Glutamatergic neuron (in vitro differentiated cells): ENCODE measurements at regions not wholly inside any gene's neighbourhood (a gene's known extent, or its start where the extent isn't known, plus 50 kb on each side); places are given as distances from the start of the nearest gene placed in this dataset.

Experiments used
- DNase-seq: peaks from one replicate; pipeline ENCODE4 v3.0.0; 2022
- H3K27ac Mint-ChIP-seq: one replicate; pipeline ENCODE4 v1.8.0; 2020; ENCODE audit warnings: mild to moderate bottlenecking, mixed read lengths, inconsistent platforms; ENCODE audit not compliant: unreplicated experiment
- H3K27me3 Mint-ChIP-seq: one replicate; pipeline ENCODE4 v1.8.0; 2020; ENCODE audit warnings: mild to moderate bottlenecking, moderate library complexity, mixed read lengths, inconsistent platforms; ENCODE audit not compliant: unreplicated experiment
- H3K36me3 Mint-ChIP-seq: one replicate; pipeline ENCODE4 v1.8.0; 2020; ENCODE audit warnings: mild to moderate bottlenecking, mixed read lengths, inconsistent platforms; ENCODE audit not compliant: unreplicated experiment
- H3K4me1 Mint-ChIP-seq: one replicate; pipeline ENCODE4 v1.8.0; 2020; ENCODE audit warnings: mild to moderate bottlenecking, low read depth, mixed read lengths, inconsistent platforms; ENCODE audit not compliant: unreplicated experiment
- H3K4me3 Mint-ChIP-seq: one replicate; pipeline ENCODE4 v1.8.0; 2020; ENCODE audit warnings: mild to moderate bottlenecking, mixed read lengths, inconsistent platforms; ENCODE audit not compliant: unreplicated experiment
- H3K9me3 Mint-ChIP-seq: one replicate; pipeline ENCODE4 v1.8.0; 2020; ENCODE audit warnings: mild to moderate bottlenecking, moderate library complexity, mixed read lengths, inconsistent platforms; ENCODE audit not compliant: unreplicated experiment
- TF ChIP-seq, protein P1 (sequence below): fragments of 200-600 bp; sonication (generic); IDR thresholded peaks from one replicate; pipeline ENCODE4 v1.5.0; 2021; ENCODE audit not compliant: partially characterized antibody, unreplicated experiment

DNA sequence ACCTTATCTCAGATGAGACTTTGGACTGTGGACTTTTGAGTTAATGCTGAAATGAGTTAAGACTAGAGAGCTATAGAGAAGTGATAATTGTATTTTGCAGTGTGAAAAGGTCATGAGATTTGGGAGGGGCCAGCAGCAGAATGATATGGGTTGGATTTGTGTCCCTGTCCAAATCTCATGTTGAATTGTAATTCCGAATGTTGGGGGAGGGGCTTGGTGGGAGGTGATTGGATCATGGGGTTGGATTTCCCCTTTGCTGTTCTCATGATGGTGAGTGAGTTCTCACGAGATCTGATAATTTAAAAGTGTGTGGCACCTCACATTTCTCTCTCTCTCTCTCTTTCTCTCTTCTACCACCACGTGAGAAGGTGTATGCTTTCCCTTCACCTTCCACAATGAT, 777.8 kb upstream of the LUZP2 start:
- Mint-ChIP-seq H3K27ac (no peak overlapping the region), H3K4me1 (no peaks in the 10 kb centered on the region), H3K36me3 (no peaks in the 10 kb centered on the region), H3K9me3 (no peaks in the 10 kb centered on the region), H3K4me3 (no peak overlapping the region), H3K27me3 (no peaks in the 10 kb centered on the region)
- TF ChIP-seq, protein P1, sequence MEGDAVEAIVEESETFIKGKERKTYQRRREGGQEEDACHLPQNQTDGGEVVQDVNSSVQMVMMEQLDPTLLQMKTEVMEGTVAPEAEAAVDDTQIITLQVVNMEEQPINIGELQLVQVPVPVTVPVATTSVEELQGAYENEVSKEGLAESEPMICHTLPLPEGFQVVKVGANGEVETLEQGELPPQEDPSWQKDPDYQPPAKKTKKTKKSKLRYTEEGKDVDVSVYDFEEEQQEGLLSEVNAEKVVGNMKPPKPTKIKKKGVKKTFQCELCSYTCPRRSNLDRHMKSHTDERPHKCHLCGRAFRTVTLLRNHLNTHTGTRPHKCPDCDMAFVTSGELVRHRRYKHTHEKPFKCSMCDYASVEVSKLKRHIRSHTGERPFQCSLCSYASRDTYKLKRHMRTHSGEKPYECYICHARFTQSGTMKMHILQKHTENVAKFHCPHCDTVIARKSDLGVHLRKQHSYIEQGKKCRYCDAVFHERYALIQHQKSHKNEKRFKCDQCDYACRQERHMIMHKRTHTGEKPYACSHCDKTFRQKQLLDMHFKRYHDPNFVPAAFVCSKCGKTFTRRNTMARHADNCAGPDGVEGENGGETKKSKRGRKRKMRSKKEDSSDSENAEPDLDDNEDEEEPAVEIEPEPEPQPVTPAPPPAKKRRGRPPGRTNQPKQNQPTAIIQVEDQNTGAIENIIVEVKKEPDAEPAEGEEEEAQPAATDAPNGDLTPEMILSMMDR, result no peak
- no peak for DNase-seq

DNA sequence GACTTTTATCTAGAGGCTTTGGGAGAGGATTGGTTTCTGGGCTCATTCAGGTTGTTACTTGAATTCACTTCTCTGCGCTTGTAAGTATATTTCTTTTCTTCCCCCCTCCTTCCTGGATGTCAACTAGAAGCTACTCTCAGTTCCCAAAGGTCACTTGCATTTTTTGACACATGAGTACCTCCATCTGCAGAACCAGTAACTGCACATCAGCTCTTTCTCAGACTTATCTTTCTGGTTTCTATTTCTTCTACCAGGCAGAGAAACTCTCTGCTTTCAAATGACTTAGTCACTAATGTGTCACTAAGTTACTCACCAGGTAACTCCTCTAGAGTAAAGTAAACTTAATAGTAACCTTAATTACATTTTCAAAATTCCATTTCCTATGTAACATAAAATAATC, 773.0 kb upstream of the LUZP2 start:
- TF ChIP-seq, protein P1, result no peak
- DNase-seq, result no peak
- Mint-ChIP-seq H3K27ac (no peak overlapping the region), H3K9me3 (no peaks in the 10 kb centered on the region), H3K36me3 (no peaks in the 10 kb centered on the region), H3K4me1 (no peaks in the 10 kb centered on the region), H3K4me3 (no peak overlapping the region), H3K27me3 (no peaks in the 10 kb centered on the region)

DNA sequence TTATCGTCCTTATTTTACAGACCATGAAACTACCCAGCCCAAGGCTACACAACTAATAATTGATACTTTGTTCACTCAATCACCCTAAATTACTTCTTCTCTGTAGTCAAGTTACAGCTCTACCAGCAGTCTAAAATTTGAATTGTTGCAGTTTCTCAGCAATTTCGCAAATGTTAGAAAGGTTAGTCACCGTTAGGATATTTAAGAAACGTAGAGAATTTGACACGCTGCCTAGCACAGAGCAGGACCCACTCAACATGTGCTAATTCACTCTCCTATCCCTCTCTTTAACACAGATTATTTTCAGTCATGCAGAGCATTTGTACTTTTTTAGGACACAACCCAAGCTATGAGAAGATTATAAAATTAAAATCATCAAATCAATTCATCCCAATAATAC, 771.1 kb upstream of the LUZP2 start:
- TF ChIP-seq, protein P1, result no peak
- H3K4me3 Mint-ChIP-seq, result no peak overlapping the region
- no peak overlapping the region for H3K27ac Mint-ChIP-seq
- H3K36me3 Mint-ChIP-seq, result no peaks in the 10 kb centered on the region
- DNase-seq, result no peak
- no peaks in the 10 kb centered on the region for H3K27me3 Mint-ChIP-seq
- no peaks in the 10 kb centered on the region for H3K4me1 Mint-ChIP-seq
- H3K9me3 Mint-ChIP-seq, result no peaks in the 10 kb centered on the region

DNA sequence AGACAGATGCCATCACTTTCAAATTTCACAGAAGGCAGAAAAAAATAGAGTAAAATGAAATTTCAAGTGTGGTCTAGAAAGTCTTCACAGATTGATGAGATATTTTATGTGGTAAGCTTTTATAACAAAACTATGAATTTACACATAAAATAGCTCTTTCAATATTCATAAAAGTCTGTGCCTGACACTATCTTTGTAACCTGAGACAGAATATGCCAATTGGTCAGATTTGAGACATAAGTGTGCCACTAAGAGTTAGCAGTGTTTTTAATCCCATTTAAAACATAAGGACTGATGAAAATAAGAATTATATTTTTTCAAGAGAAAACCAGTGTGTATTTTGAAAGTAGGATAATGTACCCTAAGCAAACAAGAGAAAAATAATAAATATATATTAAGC, 769.5 kb upstream of the LUZP2 start:
- Mint-ChIP-seq H3K27me3 (no peaks in the 10 kb centered on the region), H3K27ac (no peak overlapping the region), H3K4me1 (no peaks in the 10 kb centered on the region), H3K9me3 (no peaks in the 10 kb centered on the region), H3K4me3 (no peak overlapping the region), H3K36me3 (no peaks in the 10 kb centered on the region)
- DNase-seq, result no peak
- TF ChIP-seq, protein P1, result no peak

DNA sequence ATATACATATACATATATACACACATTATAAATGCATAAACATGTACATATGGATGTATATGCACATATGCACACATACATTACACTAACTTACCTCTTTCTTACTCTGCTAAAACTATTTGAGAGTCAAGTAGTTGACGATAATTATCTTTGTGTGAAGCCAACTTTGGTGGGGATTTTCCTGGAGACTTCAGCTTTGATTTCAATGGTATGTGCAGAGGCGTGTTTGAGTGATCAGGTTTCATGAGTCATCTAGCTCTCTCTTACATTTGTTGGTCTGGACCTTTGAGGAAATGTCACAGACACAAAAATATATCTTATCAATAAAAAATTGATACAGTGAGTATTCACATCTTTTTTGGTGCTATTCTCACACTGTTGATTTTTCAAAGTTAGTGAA, 769.1 kb upstream of the LUZP2 start:
- Mint-ChIP-seq H3K4me3 (no peak overlapping the region), H3K27ac (no peak overlapping the region)

More for the DNA sequence above, 769.1 kb upstream of the LUZP2 start:
- no peak for DNase-seq
- no peaks in the 10 kb centered on the region for H3K36me3 Mint-ChIP-seq
- no peaks in the 10 kb centered on the region for H3K4me1 Mint-ChIP-seq
- TF ChIP-seq, protein P1, result no peak
- no peaks in the 10 kb centered on the region for H3K9me3 Mint-ChIP-seq
- H3K27me3 Mint-ChIP-seq, result no peaks in the 10 kb centered on the region
